ENCODE measurements at regions not wholly inside any gene's neighbourhood (a gene's known extent, or its start where the extent isn't known, plus 50 kb on each side); places are given as distances from the start of the nearest gene placed in this dataset.
"Not testable (repeated sequence)": the region's sequence is repeated elsewhere in the genome, so short reads cannot be mapped to it uniquely, and the experiment has no call there.

DNA sequence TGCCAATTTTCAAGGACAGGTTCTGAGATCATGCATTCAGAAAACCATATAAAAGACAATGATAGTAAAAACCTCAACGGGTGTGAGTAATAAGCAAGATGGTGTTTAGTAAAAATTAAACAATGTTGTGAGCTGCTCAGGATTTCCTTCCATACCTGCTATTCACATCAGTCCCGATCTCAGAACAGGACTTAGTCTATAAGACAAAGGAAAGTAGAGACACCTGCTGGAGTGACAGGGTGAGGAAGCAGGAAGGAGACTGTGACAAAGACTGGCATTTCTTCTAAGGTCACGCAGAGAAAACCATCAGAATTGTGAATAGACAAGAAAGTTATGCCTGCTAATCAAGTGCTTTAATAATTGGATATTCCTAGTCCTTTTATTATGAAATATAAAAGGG is 648.0 kb downstream of the DACH1 start:
- DNase-seq (ENCODE audit: low read depth in 1 of 2, low spot score in 1 of 2): no peak

DNA sequence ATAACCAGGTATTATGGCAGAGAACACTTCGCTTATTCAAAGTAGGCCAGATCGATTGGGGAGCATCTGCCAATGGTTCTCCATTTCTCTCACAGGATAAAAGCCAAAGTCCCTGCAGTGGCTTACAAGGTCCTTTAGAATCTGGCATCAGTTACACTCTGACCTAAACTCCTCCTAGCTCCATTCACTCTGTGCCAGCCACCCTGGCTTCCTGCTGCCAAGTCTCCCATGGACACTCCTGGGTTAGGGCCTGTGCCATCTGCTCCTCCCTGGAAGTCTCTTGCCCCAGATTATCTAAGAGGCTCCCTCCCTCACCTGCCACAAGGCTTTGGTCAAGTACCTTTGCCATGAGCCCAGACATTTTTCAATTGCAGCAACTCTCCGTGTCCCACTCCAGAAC is 649.2 kb downstream of the DACH1 start:
- DNase-seq (ENCODE audit: low read depth in 1 of 2, low spot score in 1 of 2): no peak

DNA sequence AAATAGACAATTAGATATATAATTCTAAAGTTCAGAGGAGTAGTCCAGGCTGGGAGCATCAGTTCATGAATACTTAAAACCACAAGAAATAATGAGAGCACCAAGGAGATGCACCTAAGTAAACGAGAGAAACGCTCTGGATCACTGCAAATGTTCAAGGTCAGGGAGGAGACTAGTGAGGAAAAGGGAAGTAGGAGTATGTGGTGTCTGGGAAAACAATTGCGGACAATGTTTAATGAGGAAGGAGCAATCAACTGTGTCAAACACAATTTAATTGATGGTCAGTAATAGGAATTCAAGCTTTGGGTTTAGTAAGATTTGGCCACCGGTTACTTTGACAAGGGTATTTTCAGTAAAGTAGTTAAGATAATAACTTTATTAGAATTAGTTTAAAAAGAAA is 652.2 kb downstream of the DACH1 start:
- DNase-seq (ENCODE audit: low read depth in 1 of 2, low spot score in 1 of 2): no peak

DNA sequence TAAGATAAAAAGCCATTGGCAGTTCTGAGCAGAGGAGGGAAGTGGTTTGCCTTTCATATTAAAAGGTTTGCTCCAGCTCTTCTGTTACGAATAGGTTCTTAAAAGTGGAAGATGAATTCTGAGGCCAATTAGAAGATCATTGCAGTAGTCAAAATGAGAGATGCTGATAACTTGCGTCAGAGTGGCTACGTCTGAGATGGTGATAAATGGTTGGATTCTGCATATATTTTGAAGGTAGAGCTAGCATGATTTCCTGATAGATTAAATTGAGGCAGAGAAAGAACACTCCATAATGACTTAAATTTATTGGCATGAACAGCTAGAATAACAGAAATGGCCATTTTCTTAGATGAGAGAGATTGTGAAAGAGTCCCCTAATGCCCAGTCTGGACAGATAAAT is 652.6 kb downstream of the DACH1 start:
- no peak for DNase-seq (ENCODE audit: low read depth in 1 of 2, low spot score in 1 of 2)

DNA sequence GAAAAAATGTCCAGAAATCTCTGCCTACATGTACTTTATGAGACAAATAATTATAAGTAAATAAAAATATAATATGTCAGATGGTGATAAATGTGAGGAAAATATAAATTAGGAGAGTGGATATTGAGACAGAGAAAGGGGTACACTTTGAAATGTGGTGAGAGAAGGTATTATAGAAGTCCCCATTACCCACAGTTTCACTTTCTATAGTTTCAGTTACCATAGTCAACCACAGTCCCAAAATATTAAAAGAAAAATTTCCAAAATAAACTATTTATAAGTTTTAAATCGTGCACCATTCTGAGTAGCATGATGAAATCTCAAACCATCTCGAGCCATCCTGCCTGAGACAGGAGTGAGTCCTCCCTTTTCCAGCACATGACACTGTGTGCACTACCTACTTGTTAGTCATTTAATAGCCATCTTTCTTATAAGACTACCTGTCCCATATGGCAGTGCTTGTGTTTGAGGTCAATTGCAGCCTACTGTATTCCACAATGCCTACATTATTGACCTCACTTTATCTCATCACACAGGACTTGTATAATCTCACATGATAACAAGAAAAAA is 653.7 kb downstream of the DACH1 start:
- no peak for DNase-seq (ENCODE audit: low read depth in 1 of 2, low spot score in 1 of 2)

DNA sequence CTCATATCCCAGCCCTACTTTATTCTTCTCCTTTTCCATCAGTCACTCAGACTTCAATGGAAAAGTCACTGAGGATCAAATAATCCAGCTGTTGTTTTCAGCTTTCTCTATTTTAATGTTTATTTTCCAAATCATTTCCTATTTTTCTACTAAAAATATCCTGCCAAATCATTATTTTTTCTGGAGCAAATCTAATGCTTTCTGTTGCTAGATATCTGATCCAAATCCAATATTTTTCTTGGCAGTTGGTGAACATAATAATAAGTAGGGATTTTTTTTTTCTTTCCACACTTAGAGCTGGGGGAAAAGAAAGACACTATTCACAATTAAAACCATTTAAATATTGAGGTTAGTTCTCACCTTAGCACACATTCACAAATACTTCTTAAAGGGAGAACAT is 656.1 kb downstream of the DACH1 start:
- DNase-seq (ENCODE audit: low read depth in 1 of 2, low spot score in 1 of 2): no peak

DNA sequence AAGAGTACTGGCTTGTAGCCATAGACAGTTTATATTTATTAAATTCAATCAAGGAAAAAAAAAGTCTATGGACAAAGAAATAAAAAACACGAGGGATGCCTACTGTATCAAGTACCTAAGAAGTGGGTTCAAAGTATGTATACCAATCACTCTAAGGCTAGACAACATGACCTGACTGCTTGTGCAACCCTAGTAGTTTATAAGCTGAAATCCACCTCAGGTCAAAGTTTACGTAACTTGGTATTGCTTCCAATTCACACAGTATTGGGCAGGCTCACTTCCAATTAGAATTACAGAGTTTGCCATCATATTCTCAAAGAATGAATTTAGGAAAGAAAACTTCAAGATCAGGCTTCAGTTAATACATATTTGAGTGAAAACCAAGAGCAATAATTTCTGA is 657.8 kb downstream of the DACH1 start:
- DNase-seq (ENCODE audit: low read depth in 1 of 2, low spot score in 1 of 2): no peak

DNA sequence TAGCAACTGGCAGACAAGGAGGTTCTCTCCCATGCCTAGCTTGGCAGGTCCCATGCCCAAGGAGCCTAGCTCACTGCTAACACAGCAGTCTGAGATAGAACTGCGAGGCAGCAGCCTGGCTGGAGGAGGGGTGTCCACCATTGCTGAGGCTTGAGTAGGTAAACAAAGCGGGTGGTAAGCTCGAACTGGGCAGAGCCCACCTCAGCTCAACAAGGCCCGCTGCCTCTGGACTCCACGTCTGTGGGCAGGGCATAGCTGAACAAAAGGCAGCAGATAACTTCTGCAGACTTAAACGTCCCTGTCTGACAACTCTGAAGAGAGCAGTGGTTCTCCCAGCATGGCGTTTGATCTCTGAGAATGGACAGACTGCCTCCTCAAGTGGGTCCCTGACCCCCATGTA is 682.4 kb downstream of the DACH1 start:
- not testable (repeated sequence) for DNase-seq (ENCODE audit: low read depth in 1 of 2, low spot score in 1 of 2)

DNA sequence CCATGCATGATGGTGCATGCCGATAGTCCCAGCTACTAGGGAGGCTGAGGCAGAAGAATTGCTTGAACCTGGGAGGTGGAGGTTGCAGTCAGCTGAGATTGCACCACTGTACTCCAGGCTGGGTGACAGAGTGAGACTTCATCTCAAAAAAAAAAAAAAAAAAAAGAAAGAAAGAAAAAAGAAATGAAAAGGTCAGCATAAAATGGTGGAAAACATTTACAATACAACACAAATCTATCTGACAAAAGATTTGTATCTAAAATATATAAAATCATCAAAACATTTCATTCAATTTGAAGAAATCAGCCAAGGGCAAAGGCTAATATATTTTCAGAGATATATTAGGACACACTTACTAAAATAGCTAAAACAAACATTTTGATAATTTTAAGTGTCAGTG is 683.7 kb downstream of the DACH1 start:
- not testable (repeated sequence) for DNase-seq (ENCODE audit: low read depth in 1 of 2, low spot score in 1 of 2)

DNA sequence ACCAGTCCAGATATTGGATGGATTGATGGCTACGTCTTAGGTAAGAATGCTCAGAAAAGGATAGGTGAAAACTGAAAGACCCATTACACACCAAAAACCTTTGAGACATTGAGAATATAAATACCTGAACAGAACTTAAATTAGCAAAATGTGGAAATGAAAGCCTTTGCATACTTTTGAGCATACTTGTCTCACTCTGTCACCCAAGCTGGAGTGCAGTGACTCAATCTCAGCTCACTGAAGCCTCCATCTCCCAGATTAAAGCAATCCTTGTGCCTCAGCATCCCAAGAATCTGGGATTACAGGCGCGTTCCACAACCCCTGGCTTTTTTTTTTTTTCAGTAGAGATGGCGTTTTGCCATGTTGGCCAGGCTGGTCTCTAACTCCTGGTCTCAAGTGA is 695.3 kb downstream of the DACH1 start:
- DNase-seq (ENCODE audit: low read depth in 1 of 2, low spot score in 1 of 2): no peak

DNA sequence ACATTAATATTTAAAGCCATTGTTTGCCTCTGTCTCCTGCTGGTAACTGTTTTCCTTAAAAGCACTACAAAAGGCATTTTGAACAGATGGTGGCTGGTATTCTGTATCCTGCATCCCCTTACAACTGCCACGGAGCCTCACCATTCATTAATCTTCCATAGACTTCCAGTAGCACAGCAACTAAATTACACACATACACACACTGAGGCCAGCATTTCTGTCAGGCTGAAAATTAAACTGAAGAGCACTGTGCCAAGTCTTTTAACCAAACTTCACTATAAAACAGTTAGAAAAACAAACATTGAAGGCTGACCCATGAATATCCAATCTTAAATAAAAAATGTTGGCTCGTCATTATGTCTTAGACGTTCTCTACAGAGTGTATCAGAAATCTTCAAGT is 697.8 kb downstream of the DACH1 start:
- no peak for DNase-seq (ENCODE audit: low read depth in 1 of 2, low spot score in 1 of 2)

DNA sequence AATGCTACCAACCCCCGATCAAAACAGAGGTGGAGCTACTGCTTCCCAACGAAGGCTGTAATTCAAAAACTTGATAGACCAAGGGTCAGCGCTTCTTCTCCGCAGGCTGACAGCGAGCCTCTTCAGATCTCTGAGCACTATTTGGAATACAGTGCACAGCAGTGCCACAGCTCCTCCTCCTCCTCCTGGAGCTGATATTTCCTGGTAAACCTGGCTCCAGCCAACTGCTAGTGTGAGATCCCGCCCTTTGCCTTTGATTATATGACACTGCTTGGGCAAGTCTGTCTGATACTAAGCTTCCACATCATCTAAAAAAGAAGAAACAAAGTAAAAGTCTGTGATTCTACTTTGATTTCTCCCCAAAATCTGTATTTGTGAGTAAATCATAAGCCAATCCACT is 710.5 kb downstream of the DACH1 start:
- no peak for DNase-seq (ENCODE audit: low read depth in 1 of 2, low spot score in 1 of 2)

DNA sequence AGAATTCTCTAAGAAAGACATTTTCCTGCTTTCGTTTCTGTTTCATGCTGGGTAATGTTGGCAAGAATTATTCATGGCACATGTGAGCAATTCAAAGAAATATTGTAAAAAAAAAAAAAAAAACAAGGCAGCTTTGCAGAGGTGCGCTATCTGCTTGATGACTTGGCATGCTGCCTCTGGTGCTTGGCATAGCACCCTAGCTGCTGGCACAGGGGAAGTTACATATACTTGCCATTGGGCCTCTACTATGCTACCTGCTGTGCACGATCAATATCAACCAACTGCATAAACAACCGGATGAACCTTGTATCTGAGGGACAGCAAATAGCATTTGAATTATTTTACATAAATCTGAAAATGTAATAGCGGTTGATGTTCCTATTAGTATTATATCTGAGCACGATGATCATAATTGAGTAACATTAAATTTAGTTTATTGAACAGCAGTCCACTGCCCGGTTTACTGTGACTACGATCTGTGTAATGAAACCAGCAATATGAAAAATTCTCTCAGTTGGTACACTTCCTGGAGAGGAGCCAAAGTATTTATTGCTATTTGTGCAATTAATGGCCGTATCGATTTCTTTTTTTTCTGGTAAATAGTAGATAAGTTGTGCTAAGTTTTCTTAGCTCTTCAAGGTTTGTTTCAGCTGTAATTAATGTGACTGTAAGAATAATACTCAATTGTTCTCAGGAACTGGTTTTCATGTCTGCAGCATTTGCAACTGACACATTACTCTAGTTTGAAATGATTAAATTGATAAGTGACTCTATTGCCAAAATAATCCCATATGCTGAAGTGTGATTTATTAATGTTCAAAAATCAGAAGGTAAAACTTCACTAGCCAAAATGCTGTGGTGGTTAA is 717.3 kb downstream of the DACH1 start:
- no peak for DNase-seq (ENCODE audit: low read depth in 1 of 2, low spot score in 1 of 2)

DNA sequence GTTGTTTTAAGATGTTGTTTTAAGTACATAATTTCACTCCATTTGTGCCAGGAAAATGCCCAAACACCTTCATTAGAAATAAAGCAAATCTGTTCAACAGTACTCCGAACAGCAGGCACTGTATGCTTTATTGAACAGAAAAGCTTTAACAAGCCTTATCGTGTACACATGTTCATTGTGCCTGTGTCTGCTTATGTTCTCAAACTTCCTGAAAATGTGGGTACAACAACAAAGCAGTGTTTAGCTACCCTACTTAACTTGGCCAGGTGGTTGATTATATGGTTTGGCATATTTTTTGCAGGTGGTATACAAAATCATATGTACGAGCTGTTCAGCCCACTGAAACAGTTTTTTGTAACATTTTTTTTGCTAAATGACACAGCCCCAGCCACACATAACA is 718.0 kb downstream of the DACH1 start:
- no peak for DNase-seq (ENCODE audit: low read depth in 1 of 2, low spot score in 1 of 2)

DNA sequence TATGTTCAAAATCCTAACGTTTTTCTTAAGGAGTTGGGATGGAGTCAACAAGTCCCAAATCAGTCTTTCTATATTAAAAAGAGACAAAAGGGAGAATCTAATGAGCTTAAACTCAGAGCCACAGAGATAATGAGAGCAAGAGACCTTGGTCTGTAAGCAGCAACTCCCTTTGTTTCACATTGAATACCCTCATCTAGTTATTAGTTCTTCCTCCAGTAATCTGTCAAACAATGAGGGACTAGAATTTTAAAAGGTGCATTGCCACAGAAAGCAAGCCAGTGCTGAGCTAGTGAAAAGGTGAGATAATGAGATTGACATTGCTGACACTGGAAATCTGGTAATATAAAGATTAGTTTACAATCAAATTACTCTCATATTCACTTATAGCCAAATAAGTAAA is 718.6 kb downstream of the DACH1 start:
- no peak for DNase-seq (ENCODE audit: low read depth in 1 of 2, low spot score in 1 of 2)

DNA sequence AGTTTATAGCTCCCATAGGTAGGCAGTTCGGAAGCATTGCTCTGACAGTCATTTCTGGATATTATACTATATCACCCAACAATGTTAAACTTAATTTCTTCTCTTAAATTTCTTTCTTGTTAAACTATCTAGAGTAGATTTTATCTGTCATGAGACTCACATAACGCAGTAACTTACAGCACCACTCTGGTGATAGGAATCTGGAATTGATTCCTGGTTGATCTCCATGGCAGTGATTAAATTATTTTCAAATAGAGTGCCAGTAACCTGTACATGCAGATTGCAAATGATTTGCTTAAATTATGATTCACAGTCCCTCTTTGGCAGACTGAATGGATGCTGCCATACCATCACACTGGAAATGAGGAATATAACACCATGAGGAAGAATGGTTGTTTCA is 722.1 kb downstream of the DACH1 start:
- no peak for DNase-seq (ENCODE audit: low read depth in 1 of 2, low spot score in 1 of 2)

DNA sequence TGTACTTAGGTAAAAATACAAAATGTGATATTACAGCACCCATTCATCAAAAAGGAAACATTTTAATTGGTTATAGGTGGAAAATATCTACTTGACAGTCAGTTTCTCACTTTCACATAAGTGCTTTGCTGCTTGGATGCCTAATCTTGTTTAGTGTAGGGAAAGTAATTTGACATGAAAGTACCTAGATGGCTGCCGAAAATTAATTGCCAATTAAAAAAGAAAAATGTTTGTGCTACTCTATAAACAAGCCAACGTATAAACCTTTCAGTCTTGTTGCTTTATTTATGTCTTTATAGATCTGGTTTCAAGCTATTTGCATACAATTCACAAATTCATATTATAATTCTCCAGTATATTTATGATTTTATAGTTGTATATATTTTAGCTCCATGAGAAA is 729.9 kb downstream of the DACH1 start:
- no peak for DNase-seq (ENCODE audit: low read depth in 1 of 2, low spot score in 1 of 2)

DNA sequence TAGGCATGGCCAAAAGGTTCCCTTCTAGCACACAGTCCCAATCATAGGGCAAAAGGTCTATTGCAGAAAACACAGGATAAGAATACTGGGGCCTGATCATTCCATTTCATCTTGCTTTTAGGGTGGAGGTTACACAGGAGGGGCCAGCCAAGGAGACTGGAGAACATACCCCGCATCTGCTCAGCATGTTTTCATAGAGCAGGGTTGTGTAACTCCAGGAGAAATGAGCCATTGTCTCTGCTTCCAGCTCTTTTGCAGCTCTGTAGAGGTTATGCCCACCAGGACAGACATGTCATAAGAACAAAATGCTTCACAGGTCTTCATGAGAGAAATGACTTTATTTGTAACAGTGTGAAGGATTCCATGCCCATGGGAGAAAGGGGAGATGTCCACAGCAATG is 742.8 kb downstream of the DACH1 start:
- DNase-seq (ENCODE audit: low read depth in 1 of 2, low spot score in 1 of 2): no peak

DNA sequence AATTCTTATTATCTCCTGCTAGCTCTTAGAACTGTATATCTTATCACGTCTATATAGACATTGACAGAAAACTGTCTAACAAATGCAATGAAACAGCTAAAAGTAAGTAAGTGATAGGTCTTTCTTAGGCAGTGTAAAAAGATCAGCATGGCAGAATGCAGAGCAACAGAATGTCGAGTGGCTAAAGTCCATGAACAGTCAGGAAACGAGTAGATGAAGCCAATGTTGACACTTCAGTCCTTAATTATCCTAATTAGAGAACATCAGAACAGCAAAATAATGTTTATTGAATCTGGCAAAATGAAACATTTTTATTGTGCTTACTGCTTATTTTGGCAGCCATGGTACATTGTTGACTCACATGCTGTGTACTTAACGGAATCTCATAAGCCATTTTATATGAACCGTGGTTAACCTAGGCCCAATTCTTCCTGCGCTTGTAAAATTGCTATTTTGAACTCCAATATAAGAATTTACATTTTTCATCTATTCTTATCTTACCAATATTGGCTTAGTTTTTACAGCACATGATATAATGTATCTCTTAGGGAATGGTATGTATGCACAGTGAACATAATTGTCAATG is 748.1 kb downstream of the DACH1 start:
- DNase-seq (ENCODE audit: low read depth in 1 of 2, low spot score in 1 of 2): no peak

DNA sequence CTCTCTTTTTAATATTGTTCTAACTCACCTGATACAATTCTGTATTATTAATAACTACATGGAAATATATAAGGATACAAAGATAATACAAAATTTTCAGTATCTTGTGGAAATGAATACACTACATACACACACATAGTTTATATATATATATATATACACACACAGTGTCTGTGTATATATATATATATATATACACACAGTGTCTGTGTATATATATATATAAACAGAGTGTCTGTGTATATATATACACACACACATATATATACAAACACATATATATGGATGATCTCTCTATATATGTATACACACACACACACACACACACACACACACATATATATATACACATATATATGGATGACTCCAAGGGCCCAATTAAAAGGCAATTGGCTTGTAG is 749.1 kb downstream of the DACH1 start:
- DNase-seq (ENCODE audit: low read depth in 1 of 2, low spot score in 1 of 2): no peak

DNA sequence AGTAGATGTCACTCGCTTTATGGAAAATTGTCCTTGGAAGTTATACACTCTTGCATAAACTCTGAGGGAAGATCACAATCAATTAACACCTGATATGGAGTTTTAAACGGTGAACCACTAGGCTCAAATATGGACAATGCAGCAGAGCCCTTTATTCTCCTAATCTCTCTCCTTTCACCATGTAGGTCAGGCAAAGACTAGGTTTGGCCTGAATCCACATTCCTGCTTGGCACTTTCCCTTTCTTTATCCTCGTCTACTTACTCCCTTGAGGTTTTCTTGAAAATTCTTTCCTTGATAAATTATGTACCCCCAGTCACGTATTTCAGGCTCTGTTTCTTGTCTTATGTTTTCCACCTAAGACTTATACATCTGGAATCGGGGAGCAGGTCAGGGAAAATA is 751.7 kb downstream of the DACH1 start:
- no peak for DNase-seq (ENCODE audit: low read depth in 1 of 2, low spot score in 1 of 2)

DNA sequence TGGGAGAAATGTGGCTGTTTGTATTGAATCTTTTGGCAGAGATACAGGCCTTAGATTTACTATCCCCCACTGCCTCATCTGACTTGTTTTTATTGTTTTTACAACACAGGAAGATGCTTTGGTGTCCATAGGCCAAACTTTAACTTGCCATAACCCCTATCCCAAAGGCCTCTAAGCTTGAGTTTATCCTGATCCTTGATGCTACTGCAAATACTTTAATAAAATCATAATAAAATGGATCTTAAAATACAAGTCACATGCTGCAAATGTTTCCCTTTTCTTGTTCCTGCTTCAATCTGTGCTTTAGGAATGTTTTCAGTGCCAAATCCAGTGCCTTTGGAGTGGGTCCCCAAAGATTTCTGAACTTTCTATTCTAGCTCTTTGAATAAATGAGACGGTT is 770.6 kb downstream of the DACH1 start:
- no peak for DNase-seq (ENCODE audit: low read depth in 1 of 2, low spot score in 1 of 2)

DNA sequence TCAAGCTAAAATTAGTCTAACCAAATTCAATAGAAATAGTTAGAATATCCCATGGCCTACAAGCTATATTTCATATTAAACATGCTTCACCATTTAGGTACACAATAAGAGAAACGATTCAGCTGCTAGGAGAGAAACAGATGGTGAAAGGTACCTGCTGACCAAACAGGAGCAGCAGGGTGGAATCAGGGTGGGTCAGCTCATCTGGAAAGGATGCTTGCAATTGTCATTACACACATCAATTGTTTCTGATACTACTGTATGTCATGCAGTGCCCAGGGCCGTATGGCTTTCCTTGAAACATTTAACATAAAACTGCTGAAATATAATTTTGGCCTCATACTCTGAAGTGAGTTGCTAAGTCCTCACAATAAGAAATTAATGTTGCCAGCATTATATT is 776.0 kb downstream of the DACH1 start:
- no peak for DNase-seq (ENCODE audit: low read depth in 1 of 2, low spot score in 1 of 2)

Data from activated CD4-positive, alpha-beta T cell treated with anti-CD3 and anti-CD28 coated beads, Interleukin-2, amount 50 U/mL, for 24 hours (primary cell).